HEK293T (cell line): ENCODE measurements at regions not wholly inside any gene's neighbourhood (a gene's known extent, or its start where the extent isn't known, plus 50 kb on each side); places are given as distances from the start of the nearest gene placed in this dataset.

Source experiments
- CTCF ChIA-PET: fragments of 350-600 bp; formaldehyde crosslinking; extraction: SDS; loops from one replicate; lab custom pipeline; 2021; ENCODE audit warnings: antibody characterized with exemption, inconsistent platforms; lab: Yijun Ruan, JAX
- POLR2A ChIA-PET: fragments of 350-600 bp; formaldehyde crosslinking; extraction: SDS; loops from one replicate; lab custom pipeline; 2020; ENCODE audit warnings: antibody characterized with exemption, inconsistent platforms; lab: Yijun Ruan, JAX
- DNase-seq: peaks from one replicate; pipeline ENCODE4 v3.0.0; 2012; ENCODE audit warnings: mixed read lengths; ENCODE audit errors: extremely low spot score
- ARNT ChIP-seq: fragments of 450-650 bp; IDR thresholded peaks from 2 replicates; pipeline ENCODE4 v1.6.1; 2017; ENCODE audit warnings: mild to moderate bottlenecking
- BHLHE40 ChIP-seq: fragments of 450-650 bp; IDR thresholded peaks from 2 replicates; pipeline ENCODE4 v1.6.1; 2016; ENCODE audit warnings: mild to moderate bottlenecking, moderate library complexity, borderline replicate concordance
- CTBP1 ChIP-seq: fragments of 450-650 bp; IDR thresholded peaks from 2 replicates; pipeline ENCODE4 v1.6.1; 2016; ENCODE audit warnings: borderline replicate concordance
- ELF4 ChIP-seq: fragments of 450-650 bp; IDR thresholded peaks from 2 replicates; pipeline ENCODE4 v1.6.1; 2017; ENCODE audit warnings: antibody characterized with exemption
- FOXA1 ChIP-seq: fragments of 450-650 bp; IDR thresholded peaks from 2 replicates; pipeline ENCODE4 v1.6.1; 2016; ENCODE audit warnings: mild to moderate bottlenecking
- FOXK2 ChIP-seq: fragments of 450-650 bp; IDR thresholded peaks from 2 replicates; pipeline ENCODE4 v1.6.1; 2016; ENCODE audit warnings: mild to moderate bottlenecking
- FOXM1 ChIP-seq: fragments of 450-650 bp; IDR thresholded peaks from 2 replicates; pipeline ENCODE4 v1.6.1; 2017; ENCODE audit warnings: mild to moderate bottlenecking, borderline replicate concordance
- HDGF ChIP-seq: fragments of 450-650 bp; IDR thresholded peaks from 2 replicates; pipeline ENCODE4 v1.6.1; 2017; ENCODE audit warnings: antibody characterized with exemption, borderline replicate concordance
- L3MBTL2 ChIP-seq: fragments of 450-650 bp; conservative IDR thresholded peaks from 2 replicates; pipeline ENCODE4 v1.6.1; 2016; ENCODE audit warnings: mild to moderate bottlenecking
- LEF1 ChIP-seq: fragments of 450-650 bp; IDR thresholded peaks from 2 replicates; pipeline ENCODE4 v1.6.1; 2017; ENCODE audit warnings: mild to moderate bottlenecking, borderline replicate concordance
- NFRKB ChIP-seq: fragments of 450-650 bp; IDR thresholded peaks from 2 replicates; pipeline ENCODE4 v1.6.1; 2016; ENCODE audit warnings: mild to moderate bottlenecking, moderate library complexity
- SP1 ChIP-seq: fragments of 450-650 bp; IDR thresholded peaks from 2 replicates; pipeline ENCODE4 v1.6.1; 2017
- SUZ12 ChIP-seq: fragments of 450-650 bp; IDR thresholded peaks from 2 replicates; pipeline ENCODE4 v1.6.1; 2016; ENCODE audit warnings: mild to moderate bottlenecking
- TARDBP ChIP-seq: fragments of 450-650 bp; IDR thresholded peaks from 2 replicates; pipeline ENCODE4 v1.6.1; 2016
- ZNF384 ChIP-seq: fragments of 450-650 bp; IDR thresholded peaks from 2 replicates; pipeline ENCODE4 v1.6.1; 2016
- TF ChIP-seq, protein P1 (sequence below): fragments of 450-650 bp; IDR thresholded peaks from 2 replicates; pipeline ENCODE4 v1.6.1; 2016

DNA sequence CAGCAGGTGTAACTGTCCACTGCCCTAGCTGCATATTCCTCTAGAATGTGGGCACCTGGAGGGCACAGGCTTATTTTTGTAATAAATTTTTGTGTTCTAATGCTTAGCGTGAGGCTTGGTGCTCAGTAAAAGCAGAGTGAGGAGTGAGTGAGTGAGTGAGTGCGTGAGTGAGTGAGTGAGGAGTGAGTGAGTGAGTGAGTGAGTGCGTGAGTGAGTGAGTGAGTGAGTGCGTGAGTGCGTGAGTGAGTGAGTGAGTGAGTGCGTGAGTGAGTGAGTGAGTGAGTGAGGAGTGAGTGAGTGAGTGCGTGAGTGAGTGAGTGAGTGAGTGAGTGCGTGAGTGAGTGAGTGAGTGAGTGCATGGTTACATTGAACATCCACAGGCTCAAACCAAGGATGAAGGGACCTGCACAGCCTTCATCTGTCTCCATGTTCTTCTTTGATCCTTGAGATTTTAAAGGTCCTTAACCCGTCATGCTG is 371.5 kb downstream of the MED10 start:
- POLR2A ChIA-PET: no interaction called here
- TF ChIP-seq L3MBTL2: no peak
- no peak for TF ChIP-seq TARDBP
- no peak for TF ChIP-seq SP1
- TF ChIP-seq LEF1: no peak
- no peak for TF ChIP-seq FOXK2
- TF ChIP-seq FOXM1: no peak
- no peak for TF ChIP-seq NFRKB
- DNase-seq: no peak
- CTCF ChIA-PET: no interaction called here

DNA sequence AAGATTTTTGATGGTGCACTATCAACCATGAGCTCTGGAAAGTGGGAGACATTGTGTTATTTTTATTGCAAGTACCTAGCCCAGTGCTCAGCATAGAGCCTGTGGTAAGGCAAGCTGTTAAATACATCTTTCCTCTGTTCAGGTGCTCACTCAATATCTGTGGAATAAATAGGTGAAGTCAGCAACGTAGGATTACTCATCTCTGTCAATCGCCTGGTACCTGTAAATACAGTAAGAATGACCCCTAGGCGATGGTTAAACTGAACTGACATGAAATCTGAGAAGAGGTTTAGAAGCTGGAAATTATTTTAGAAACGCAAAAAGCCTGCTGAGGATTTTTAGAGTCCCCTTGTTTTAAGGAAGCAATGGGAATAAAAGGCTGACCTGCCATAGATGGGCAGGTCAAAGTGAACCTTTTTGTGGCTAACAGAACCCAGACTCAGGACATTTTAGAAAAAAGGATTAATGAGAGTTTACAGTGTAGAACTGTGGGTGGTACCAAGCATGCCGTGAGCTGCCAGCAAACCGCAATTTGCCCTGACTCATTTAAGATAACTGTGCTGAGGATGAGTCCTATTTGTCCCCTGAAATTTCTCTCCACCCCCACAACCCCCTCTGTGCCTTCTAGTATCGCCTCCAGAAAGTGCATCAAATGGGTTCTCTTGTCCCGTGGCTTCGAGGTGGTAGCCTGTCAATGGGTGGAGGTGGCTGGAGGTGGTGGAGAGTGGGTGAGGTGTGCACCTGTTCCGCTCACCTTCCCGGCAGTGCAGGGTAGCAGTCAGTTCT is 375.1 kb downstream of the MED10 start:
- no peak for DNase-seq
- ChIA-PET POLR2A (no interaction called here), CTCF (no interaction called here)
- no peak for TF ChIP-seq SP1
- TF ChIP-seq ZNF384: no peak
- TF ChIP-seq SUZ12: no peak
- no peak for TF ChIP-seq BHLHE40

DNA sequence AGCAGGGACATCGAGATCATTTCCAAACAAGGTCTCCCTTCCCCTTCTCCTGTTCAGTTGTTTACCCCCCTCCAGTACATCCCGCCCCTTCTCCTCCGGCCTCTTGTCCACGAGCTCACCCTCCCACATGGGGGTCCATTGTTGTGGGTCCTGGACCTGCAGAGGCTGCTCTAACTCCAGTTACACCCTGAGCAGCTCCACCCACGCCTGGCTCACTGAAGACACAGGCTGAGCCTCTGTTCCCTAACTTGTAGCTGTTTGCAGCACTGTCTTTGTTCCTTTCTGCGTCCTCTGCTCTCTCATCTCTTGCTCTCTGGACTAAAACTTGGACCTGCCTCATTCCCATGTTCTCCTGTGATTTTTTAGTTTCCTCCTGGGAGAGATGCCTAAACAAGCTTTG is 377.5 kb downstream of the MED10 start:
- ChIA-PET CTCF (no interaction called here), POLR2A (no interaction called here)

DNA sequence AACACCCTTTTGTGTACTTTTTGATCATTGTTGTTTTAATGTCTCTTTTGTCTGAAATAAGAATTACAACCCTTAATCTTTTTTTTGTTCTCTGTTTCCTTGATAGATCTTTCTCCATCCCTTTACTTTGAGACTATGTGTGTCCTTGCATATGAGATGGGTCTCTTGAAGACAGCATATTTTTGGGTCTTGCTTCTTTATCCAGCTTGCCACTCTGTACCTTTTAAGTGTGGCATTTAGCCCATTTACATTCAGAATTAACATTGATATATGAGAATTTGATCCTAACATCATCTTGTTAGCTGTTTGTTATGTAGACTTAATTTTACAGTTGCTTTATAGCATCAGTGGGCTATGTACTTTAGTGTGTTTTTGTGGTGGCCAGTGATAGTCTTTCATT is 382.5 kb downstream of the MED10 start:
- no peak for TF ChIP-seq HDGF
- TF ChIP-seq FOXM1: no peak
- TF ChIP-seq, protein P1, sequence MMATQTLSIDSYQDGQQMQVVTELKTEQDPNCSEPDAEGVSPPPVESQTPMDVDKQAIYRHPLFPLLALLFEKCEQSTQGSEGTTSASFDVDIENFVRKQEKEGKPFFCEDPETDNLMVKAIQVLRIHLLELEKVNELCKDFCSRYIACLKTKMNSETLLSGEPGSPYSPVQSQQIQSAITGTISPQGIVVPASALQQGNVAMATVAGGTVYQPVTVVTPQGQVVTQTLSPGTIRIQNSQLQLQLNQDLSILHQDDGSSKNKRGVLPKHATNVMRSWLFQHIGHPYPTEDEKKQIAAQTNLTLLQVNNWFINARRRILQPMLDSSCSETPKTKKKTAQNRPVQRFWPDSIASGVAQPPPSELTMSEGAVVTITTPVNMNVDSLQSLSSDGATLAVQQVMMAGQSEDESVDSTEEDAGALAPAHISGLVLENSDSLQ: no peak
- no peak for TF ChIP-seq TARDBP
- TF ChIP-seq ARNT: no peak
- no peak for TF ChIP-seq ZNF384
- CTCF ChIA-PET: no interaction called here
- POLR2A ChIA-PET: no interaction called here
- no peak for DNase-seq

More for the DNA sequence above, 377.5 kb downstream of the MED10 start:
- DNase-seq: no peak
- TF ChIP-seq SP1 (no peak), BHLHE40 (no peak)

DNA sequence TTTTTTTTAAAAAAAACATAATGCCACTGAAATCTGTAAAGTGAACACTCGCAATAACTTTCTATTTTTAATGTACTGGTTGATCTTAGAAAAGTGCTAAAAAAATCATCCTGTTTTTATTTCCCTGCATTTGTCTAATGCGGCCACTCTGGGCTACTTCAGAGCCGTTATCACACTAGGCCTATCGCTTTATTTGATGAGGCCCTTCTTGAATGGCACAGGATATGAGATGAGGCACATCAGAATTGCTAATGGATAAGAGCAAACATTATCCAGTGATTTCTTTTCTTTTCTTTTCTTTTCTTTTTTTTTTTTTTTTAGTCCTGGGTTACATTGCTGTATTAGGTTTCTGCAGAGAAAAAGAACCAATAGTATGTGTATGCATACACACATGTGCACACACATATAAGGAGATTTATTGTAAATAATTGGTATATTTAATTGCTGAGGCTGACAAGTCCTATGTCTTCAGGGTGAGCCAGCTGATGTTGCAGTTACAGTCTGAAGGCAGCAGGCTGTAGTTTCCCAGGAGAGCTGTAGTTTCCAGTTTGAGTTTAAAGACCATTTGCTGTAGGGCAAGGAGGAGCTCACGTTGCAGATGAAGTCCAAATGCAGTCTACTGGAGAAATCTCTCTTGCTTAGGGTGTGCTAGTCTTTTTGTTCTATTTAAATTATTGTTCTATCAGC is 391.7 kb downstream of the MED10 start:
- ChIA-PET CTCF (no interaction called here), POLR2A (no interaction called here)
- no peak for DNase-seq
- TF ChIP-seq FOXA1: no peak

DNA sequence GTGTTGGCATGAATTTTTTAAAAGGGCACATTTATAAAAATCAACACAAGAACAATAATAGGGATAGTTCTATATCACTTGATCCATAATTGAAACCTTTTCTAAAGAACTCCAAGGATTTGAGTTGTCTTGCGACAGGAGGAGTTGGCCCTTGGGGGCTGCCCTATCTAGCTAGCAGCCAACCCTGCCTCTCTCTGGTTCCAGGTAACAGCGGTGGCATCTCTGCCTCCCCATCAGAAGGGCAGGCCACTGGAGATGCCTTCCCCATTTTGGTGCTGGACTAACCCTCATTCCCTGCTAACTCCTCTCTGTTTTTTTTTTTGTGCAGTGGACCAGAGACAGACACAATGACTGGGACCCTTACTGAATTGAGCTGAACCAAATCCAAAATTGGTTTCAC is 393.0 kb downstream of the MED10 start:
- ChIA-PET CTCF (no interaction called here), POLR2A (no interaction called here)
- DNase-seq: no peak
- TF ChIP-seq BHLHE40: no peak
- TF ChIP-seq FOXM1: no peak
- no peak for TF ChIP-seq SP1

DNA sequence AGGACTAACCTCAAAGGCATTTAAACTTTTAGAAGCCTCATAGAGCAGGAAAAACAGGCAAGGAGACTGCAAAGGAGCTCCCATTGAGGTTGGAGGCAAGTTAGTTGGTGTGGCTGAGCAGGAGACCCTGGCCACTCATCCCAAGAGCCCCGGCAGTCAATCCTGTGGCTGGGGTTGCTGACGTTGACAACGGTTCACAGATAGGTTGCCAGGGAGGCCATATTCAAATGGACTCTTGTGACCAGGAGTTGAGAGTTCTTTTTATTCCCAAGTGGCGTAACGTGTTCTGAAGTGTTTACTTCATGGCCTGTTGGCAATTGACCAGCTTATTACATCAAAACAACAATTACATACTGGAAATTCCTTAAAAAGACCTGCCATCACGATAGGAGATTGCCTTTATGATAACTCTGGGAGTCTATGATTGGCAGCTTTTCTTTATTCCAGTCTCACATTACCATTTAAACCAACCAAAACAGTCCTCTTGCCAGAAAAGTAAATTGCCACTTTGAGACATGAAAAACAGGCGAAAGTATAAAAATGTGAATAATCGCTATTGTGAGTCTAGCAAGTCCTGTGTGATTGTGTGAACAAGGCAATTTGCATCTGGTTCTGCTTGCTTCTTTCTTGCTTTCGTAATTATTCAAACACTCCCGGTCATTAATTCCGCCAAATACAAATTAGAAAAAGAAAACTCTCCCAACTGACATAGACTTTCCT is 394.9 kb downstream of the MED10 start:
- TF ChIP-seq SP1 (no peak), ARNT (no peak), TARDBP (no peak), SUZ12 (no peak), L3MBTL2 (no peak), BHLHE40 (no peak), ZNF384 (no peak), FOXK2 (no peak), LEF1 (no peak), NFRKB (no peak)
- no peak for DNase-seq
- ChIA-PET CTCF (no interaction called here), POLR2A (no interaction called here)

DNA sequence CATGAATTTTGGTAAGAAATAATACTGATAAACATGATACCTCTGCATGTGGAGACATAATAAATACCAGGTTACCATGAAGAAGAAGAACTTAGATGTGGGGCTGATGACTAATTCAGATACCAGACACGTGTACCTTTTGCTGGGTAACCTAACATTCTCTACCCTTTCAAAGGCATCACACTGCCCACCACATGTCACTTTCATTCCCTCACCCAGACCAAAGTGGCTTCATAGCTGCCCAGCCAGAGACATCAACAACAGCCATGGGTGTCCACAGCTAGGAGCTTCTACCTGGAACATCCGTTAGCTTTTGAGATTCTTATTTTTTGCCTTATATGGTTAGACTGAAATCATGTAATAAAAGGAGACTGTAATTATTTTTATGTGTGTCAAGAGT is 396.8 kb downstream of the MED10 start:
- CTCF ChIA-PET: no interaction called here
- DNase-seq: no peak
- POLR2A ChIA-PET: no interaction called here
- TF ChIP-seq FOXA1 (no peak), NFRKB (no peak), SP1 (no peak), TARDBP (no peak), FOXM1 (no peak), FOXK2 (no peak), HDGF (no peak), BHLHE40 (no peak), ARNT (no peak), ZNF384 (no peak), SUZ12 (no peak), L3MBTL2 (no peak), ELF4 (no peak), CTBP1 (no peak), LEF1 (no peak)
- TF ChIP-seq, protein P1: no peak
